Stomach (tissue), 4 donors: ENCODE measurements at regions not wholly inside any gene's neighbourhood (a gene's known extent, or its start where the extent isn't known, plus 50 kb on each side); places are given as distances from the start of the nearest gene placed in this dataset.

ENCODE experiments used
- EP300 ChIP-seq: sonication (generic); formaldehyde crosslinking; IDR thresholded peaks from one replicate; pipeline ENCODE4 v1.6.1; 2017; ENCODE audit warnings: antibody characterized with exemption
- POLR2A ChIP-seq, 4 donors: fragments of 450-650 bp; IDR thresholded peaks; one replicate each; pipeline ENCODE4 v1.6.1; 2016; ENCODE audit warnings: antibody characterized with exemption in 4 of 4, control low read depth in 2 of 4, mild to moderate bottlenecking in 1 of 4, moderate library complexity in 1 of 4
- POLR2AphosphoS5 ChIP-seq, 3 donors: sonication (generic); formaldehyde crosslinking; IDR thresholded peaks; one replicate each; pipeline ENCODE4 v1.6.1; 2016; ENCODE audit warnings: antibody characterized with exemption in 3 of 3
- TF ChIP-seq, protein P1 (sequence below), 7 experiments: fragments of 450-650 bp in 4 of 7; fragments of 200-600 bp in 3 of 7; sonication (generic) in 3 of 7; IDR thresholded peaks; one replicate each; pipeline ENCODE4 v1.5.1; 2016 to 2019; ENCODE audit warnings: antibody characterized with exemption in 7 of 7, control low read depth in 2 of 7, mild to moderate bottlenecking in 1 of 7

DNA sequence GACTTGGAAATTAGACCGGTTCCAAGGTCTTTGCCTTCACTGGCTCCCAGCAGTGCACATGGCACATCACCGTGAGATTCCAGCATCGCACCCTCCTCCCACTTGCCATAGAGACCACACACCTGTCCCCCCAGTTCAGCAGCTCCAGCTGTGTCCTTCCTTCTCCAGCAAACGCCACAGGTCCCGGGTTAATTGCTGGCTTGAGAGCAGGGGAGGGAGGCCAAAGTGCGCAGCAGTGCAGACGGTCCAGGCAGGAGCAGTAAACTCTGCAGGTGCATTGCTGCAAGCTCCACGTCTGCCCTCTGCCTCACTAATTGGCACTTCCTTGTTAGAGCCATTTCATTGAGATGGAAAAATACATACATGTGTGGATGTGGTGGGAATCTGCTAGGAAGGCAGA lies 65.3 kb downstream of the KLHDC7A start:
- TF ChIP-seq POLR2A (IDR thresholded peaks at IDR 0.05) (no peak), POLR2AphosphoS5 (IDR thresholded peaks at IDR 0.05) (no peak), EP300 (no peak)
- TF ChIP-seq, protein P1, sequence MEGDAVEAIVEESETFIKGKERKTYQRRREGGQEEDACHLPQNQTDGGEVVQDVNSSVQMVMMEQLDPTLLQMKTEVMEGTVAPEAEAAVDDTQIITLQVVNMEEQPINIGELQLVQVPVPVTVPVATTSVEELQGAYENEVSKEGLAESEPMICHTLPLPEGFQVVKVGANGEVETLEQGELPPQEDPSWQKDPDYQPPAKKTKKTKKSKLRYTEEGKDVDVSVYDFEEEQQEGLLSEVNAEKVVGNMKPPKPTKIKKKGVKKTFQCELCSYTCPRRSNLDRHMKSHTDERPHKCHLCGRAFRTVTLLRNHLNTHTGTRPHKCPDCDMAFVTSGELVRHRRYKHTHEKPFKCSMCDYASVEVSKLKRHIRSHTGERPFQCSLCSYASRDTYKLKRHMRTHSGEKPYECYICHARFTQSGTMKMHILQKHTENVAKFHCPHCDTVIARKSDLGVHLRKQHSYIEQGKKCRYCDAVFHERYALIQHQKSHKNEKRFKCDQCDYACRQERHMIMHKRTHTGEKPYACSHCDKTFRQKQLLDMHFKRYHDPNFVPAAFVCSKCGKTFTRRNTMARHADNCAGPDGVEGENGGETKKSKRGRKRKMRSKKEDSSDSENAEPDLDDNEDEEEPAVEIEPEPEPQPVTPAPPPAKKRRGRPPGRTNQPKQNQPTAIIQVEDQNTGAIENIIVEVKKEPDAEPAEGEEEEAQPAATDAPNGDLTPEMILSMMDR (IDR thresholded peaks at IDR 0.05): no peak
